ENCODE measurements at regions not wholly inside any gene's neighbourhood (a gene's known extent, or its start where the extent isn't known, plus 50 kb on each side); places are given as distances from the start of the nearest gene placed in this dataset.

GRCh38 chr22:22035203-22035602 is 52.6 kb upstream of the TOP3B start:
- DNase-seq, result no peak
- ChIA-PET POLR2A (no interaction called here), CTCF (no interaction called here)
- Histone ChIP-seq H3K9me3 (no peaks in the 10 kb centered on the region), H3K27ac (ENCODE audit: low read length) (no peak overlapping the region), H3K27me3 (replicated peaks in 1 of 2; ENCODE audit: control insufficient read depth in 2 of 2, extremely low read depth in 1 of 2, insufficient read depth in 2 of 2, low read length in 1 of 2) (peaks cover 0 to 21% of the 10 kb centered on the region in 2 experiments), H3K4me3 (ENCODE audit: control insufficient read depth in 1 of 2, extremely low read depth in 1 of 2, low read length in 1 of 2) (no peak overlapping the region), H3K36me3 (ENCODE audit: control insufficient read depth in 2 of 2, extremely low read depth in 1 of 2, insufficient read depth in 1 of 2, low read length in 1 of 2) (peaks cover 0 to 3% of the 10 kb centered on the region in 2 donors), H3K4me1 (ENCODE audit: control insufficient read depth in 1 of 2, extremely low read depth in 1 of 2, insufficient read depth in 2 of 2, low read length in 2 of 2) (no peaks in the 10 kb centered on the region)
- ATAC-seq (replicated peaks in 1 of 4), result no peak
- no peak overlapping the region for H3K4me3 Mint-ChIP-seq
- no peaks in the 10 kb centered on the region for H3K9me3 Mint-ChIP-seq
- no peak overlapping the region for H3K27ac Mint-ChIP-seq
- peaks cover 7 to 10% of the 10 kb centered on the region in 2 donors for H3K27me3 Mint-ChIP-seq
- H3K36me3 Mint-ChIP-seq, result no peaks in the 10 kb centered on the region
- peaks cover 0 to 5% (median 0%) of the 10 kb centered on the region in 3 donors for H3K4me1 Mint-ChIP-seq

GRCh38 chr22:22034469-22035132 is 52.0 kb upstream of the TOP3B start:
- POLR2A ChIA-PET, result no interaction called here
- Histone ChIP-seq H3K4me3 (ENCODE audit: control insufficient read depth in 1 of 2, extremely low read depth in 1 of 2, low read length in 1 of 2) (no peak overlapping the region), H3K9me3 (no peaks in the 10 kb centered on the region), H3K4me1 (ENCODE audit: control insufficient read depth in 1 of 2, extremely low read depth in 1 of 2, insufficient read depth in 2 of 2, low read length in 2 of 2) (no peaks in the 10 kb centered on the region), H3K36me3 (ENCODE audit: control insufficient read depth in 2 of 2, extremely low read depth in 1 of 2, insufficient read depth in 1 of 2, low read length in 1 of 2) (peaks cover 0 to 3% of the 10 kb centered on the region in 2 donors), H3K27me3 (replicated peaks in 1 of 2; ENCODE audit: control insufficient read depth in 2 of 2, extremely low read depth in 1 of 2, insufficient read depth in 2 of 2, low read length in 1 of 2) (peaks cover 0 to 21% of the 10 kb centered on the region in 2 experiments), H3K27ac (ENCODE audit: low read length) (no peak overlapping the region)
- 91% methylated on average over 1 of the region's 3 CpGs for WGBS (ENCODE audit: insufficient coverage)
- no peak overlapping the region for H3K4me3 Mint-ChIP-seq
- CTCF ChIA-PET, result no interaction called here
- H3K27ac Mint-ChIP-seq, result no peak overlapping the region
- DNase-seq (no peak), ATAC-seq (replicated peaks in 1 of 4) (no peak)
- peaks cover 7 to 10% of the 10 kb centered on the region in 2 donors for H3K27me3 Mint-ChIP-seq
- no peaks in the 10 kb centered on the region for H3K9me3 Mint-ChIP-seq
- H3K36me3 Mint-ChIP-seq, result no peaks in the 10 kb centered on the region
- H3K4me1 Mint-ChIP-seq, result peaks cover 0 to 5% (median 0%) of the 10 kb centered on the region in 3 donors

GRCh38 chr22:22033803-22034468 is 51.3 kb upstream of the TOP3B start:
- ATAC-seq (replicated peaks in 1 of 4) (no peak), DNase-seq (no peak)
- Histone ChIP-seq H3K27me3 (replicated peaks in 1 of 2; ENCODE audit: control insufficient read depth in 2 of 2, extremely low read depth in 1 of 2, insufficient read depth in 2 of 2, low read length in 1 of 2) (peaks cover 0 to 21% of the 10 kb centered on the region in 2 experiments), H3K27ac (ENCODE audit: low read length) (no peak overlapping the region), H3K4me3 (ENCODE audit: control insufficient read depth in 1 of 2, extremely low read depth in 1 of 2, low read length in 1 of 2) (no peak overlapping the region), H3K36me3 (ENCODE audit: control insufficient read depth in 2 of 2, extremely low read depth in 1 of 2, insufficient read depth in 1 of 2, low read length in 1 of 2) (peaks cover 0 to 3% of the 10 kb centered on the region in 2 donors), H3K4me1 (ENCODE audit: control insufficient read depth in 1 of 2, extremely low read depth in 1 of 2, insufficient read depth in 2 of 2, low read length in 2 of 2) (no peaks in the 10 kb centered on the region), H3K9me3 (no peaks in the 10 kb centered on the region)
- H3K27me3 Mint-ChIP-seq, result peaks cover 4 to 6% of the 10 kb centered on the region in 2 donors
- no peaks in the 10 kb centered on the region for H3K36me3 Mint-ChIP-seq
- H3K4me1 Mint-ChIP-seq, result peaks cover 0 to 5% (median 0%) of the 10 kb centered on the region in 3 donors
- WGBS (ENCODE audit: insufficient coverage), result 66% methylated on average over 3 of the region's 5 CpGs
- no peak overlapping the region for H3K27ac Mint-ChIP-seq
- no peak overlapping the region for H3K4me3 Mint-ChIP-seq
- no peaks in the 10 kb centered on the region for H3K9me3 Mint-ChIP-seq
- POLR2A ChIA-PET, result no interaction called here
- CTCF ChIA-PET, result interaction anchor here in 1 of 2 donors (0.6 kb wide), 1 partner anchor 64 kb away, joined by 3 read pairs; no protein-coding TSS in a partner anchor

GRCh38 chr22:22032906-22033802 is 50.6 kb upstream of the TOP3B start:
- no peak overlapping the region for H3K4me3 Mint-ChIP-seq
- Histone ChIP-seq H3K27ac (ENCODE audit: low read length) (no peak overlapping the region), H3K9me3 (no peaks in the 10 kb centered on the region), H3K27me3 (replicated peaks in 1 of 2; ENCODE audit: control insufficient read depth in 2 of 2, extremely low read depth in 1 of 2, insufficient read depth in 2 of 2, low read length in 1 of 2) (peaks cover 0 to 21% of the 10 kb centered on the region in 2 experiments), H3K4me1 (ENCODE audit: control insufficient read depth in 1 of 2, extremely low read depth in 1 of 2, insufficient read depth in 2 of 2, low read length in 2 of 2) (no peaks in the 10 kb centered on the region), H3K36me3 (ENCODE audit: control insufficient read depth in 2 of 2, extremely low read depth in 1 of 2, insufficient read depth in 1 of 2, low read length in 1 of 2) (no peaks in the 10 kb centered on the region), H3K4me3 (ENCODE audit: control insufficient read depth in 1 of 2, extremely low read depth in 1 of 2, low read length in 1 of 2) (no peak overlapping the region)
- ChIA-PET POLR2A (no interaction called here), CTCF (interaction anchor here in 1 of 2 donors (0.6 kb wide), 1 partner anchor 64 kb away, joined by 3 read pairs; no protein-coding TSS in a partner anchor)
- H3K4me1 Mint-ChIP-seq, result peaks cover 0 to 5% (median 0%) of the 10 kb centered on the region in 3 donors
- peaks cover 4 to 6% of the 10 kb centered on the region in 2 donors for H3K27me3 Mint-ChIP-seq
- 91% methylated on average over 4 of the region's 7 CpGs for WGBS (ENCODE audit: insufficient coverage)
- H3K9me3 Mint-ChIP-seq, result no peaks in the 10 kb centered on the region
- no peaks in the 10 kb centered on the region for H3K36me3 Mint-ChIP-seq
- DNase-seq, result no peak
- no peak overlapping the region for H3K27ac Mint-ChIP-seq
- no peak for ATAC-seq (replicated peaks in 1 of 4)

- no peak overlapping the region for H3K27ac Mint-ChIP-seq
- Histone ChIP-seq H3K4me1 (ENCODE audit: control insufficient read depth in 1 of 2, extremely low read depth in 1 of 2, insufficient read depth in 2 of 2, low read length in 2 of 2) (no peaks in the 10 kb centered on the region), H3K27ac (ENCODE audit: low read length) (no peak overlapping the region), H3K27me3 (replicated peaks in 1 of 2; ENCODE audit: control insufficient read depth in 2 of 2, extremely low read depth in 1 of 2, insufficient read depth in 2 of 2, low read length in 1 of 2) (peaks cover 0 to 21% of the 10 kb centered on the region in 2 experiments), H3K9me3 (no peaks in the 10 kb centered on the region), H3K36me3 (ENCODE audit: control insufficient read depth in 2 of 2, extremely low read depth in 1 of 2, insufficient read depth in 1 of 2, low read length in 1 of 2) (no peaks in the 10 kb centered on the region), H3K4me3 (ENCODE audit: control insufficient read depth in 1 of 2, extremely low read depth in 1 of 2, low read length in 1 of 2) (no peak overlapping the region)
- H3K9me3 Mint-ChIP-seq, result no peaks in the 10 kb centered on the region
- ATAC-seq (replicated peaks in 1 of 4), result no peak
- ChIA-PET POLR2A (no interaction called here), CTCF (no interaction called here)
- 50% methylated on average over 4 of the region's 4 CpGs for WGBS (ENCODE audit: insufficient coverage)
- peaks cover 0 to 5% (median 0%) of the 10 kb centered on the region in 3 donors for H3K4me1 Mint-ChIP-seq
- no peak overlapping the region for H3K4me3 Mint-ChIP-seq
- DNase-seq, result no peak
- no peaks in the 10 kb centered on the region for H3K36me3 Mint-ChIP-seq
- H3K27me3 Mint-ChIP-seq, result peaks cover 4 to 6% of the 10 kb centered on the region in 2 donors
Measured at GRCh38 chr22:22032099-22032905, 49.7 kb upstream of the TOP3B start.
